ENCODE measurements at regions not wholly inside any gene's neighbourhood (a gene's known extent, or its start where the extent isn't known, plus 50 kb on each side); places are given as distances from the start of the nearest gene placed in this dataset.

- no peak for TF ChIP-seq CTCF (IDR thresholded peaks at IDR 0.05; ENCODE audit: low read depth, low read length)
- TF ChIP-seq EZH2phosphoT487 (IDR thresholded peaks at IDR 0.05; ENCODE audit: low read depth): no peak
Measured at GRCh38 chr13:32941368-32941767, 74.9 kb upstream of the KL start.
